NCI-H446 treated with DMSO at 0.1 percent for 48 hours (cell line): ENCODE measurements at regions not wholly inside any gene's neighbourhood (a gene's known extent, or its start where the extent isn't known, plus 50 kb on each side); places are given as distances from the start of the nearest gene placed in this dataset.
"Not testable (repeated sequence)": the region's sequence is repeated elsewhere in the genome, so short reads cannot be mapped to it uniquely, and the experiment has no call there.

Source experiments
- DNase-seq: peaks from one replicate; lab custom pipeline; 2025; lab: John Stamatoyannopoulos, UW

GRCh38 chr2:220556658-220557057 lies 929.2 kb downstream of the SLC4A3 start:
- DNase-seq, result no peak

GRCh38 chr2:220560192-220560591 lies 932.8 kb downstream of the SLC4A3 start:
- no peak for DNase-seq

GRCh38 chr2:220562375-220563140 lies 935.1 kb downstream of the SLC4A3 start:
- DNase-seq, result no peak

GRCh38 chr2:220568296-220568695 lies 940.9 kb downstream of the SLC4A3 start:
- DNase-seq, result no peak

GRCh38 chr2:220569112-220569897 lies 941.9 kb downstream of the SLC4A3 start:
- DNase-seq, result no peak

- no peak for DNase-seq
These were observed 945.0 kb downstream of the SLC4A3 start for GRCh38 chr2:220572385-220572784.

- no peak for DNase-seq
These were observed 946.6 kb downstream of the SLC4A3 start for GRCh38 chr2:220574038-220574437.

GRCh38 chr2:220575963-220576362 lies 948.5 kb downstream of the SLC4A3 start:
- no peak for DNase-seq

GRCh38 chr2:220579452-220579851 lies 952.0 kb downstream of the SLC4A3 start:
- DNase-seq, result no peak

GRCh38 chr2:220580113-220580512 lies 952.7 kb downstream of the SLC4A3 start:
- DNase-seq, result no peak

- no peak for DNase-seq
These were observed 956.3 kb downstream of the SLC4A3 start for GRCh38 chr2:220583725-220584124.

- DNase-seq, result no peak
These were observed 957.8 kb downstream of the SLC4A3 start for GRCh38 chr2:220585241-220585640.

- DNase-seq, result no peak
These were observed 959.6 kb downstream of the SLC4A3 start for GRCh38 chr2:220586980-220587530.

GRCh38 chr2:220588148-220588547 lies 960.7 kb downstream of the SLC4A3 start:
- DNase-seq, result no peak

- DNase-seq, result no peak
These were observed 963.0 kb downstream of the SLC4A3 start for GRCh38 chr2:220590476-220590875.

GRCh38 chr2:220593526-220593925 lies 966.1 kb downstream of the SLC4A3 start:
- no peak for DNase-seq

- no peak for DNase-seq
These were observed 970.4 kb downstream of the EPHA4 start for GRCh38 chr2:220601674-220602073.

GRCh38 chr2:220613004-220613403 lies 959.1 kb downstream of the EPHA4 start:
- not testable (repeated sequence) for DNase-seq

GRCh38 chr2:220614064-220614463 lies 958.0 kb downstream of the EPHA4 start:
- no peak for DNase-seq

GRCh38 chr2:220619525-220620220 lies 952.4 kb downstream of the EPHA4 start:
- no peak for DNase-seq

GRCh38 chr2:220626603-220627002 lies 945.5 kb downstream of the EPHA4 start:
- no peak for DNase-seq

- peak; percentile 0 for DNase-seq
These were observed 943.9 kb downstream of the EPHA4 start for GRCh38 chr2:220628252-220628651.
